Skeletal muscle satellite cell (primary cell): ENCODE measurements at regions not wholly inside any gene's neighbourhood (a gene's known extent, or its start where the extent isn't known, plus 50 kb on each side); places are given as distances from the start of the nearest gene placed in this dataset.

Source experiments
- H3K27me3 ChIP-seq: 2 replicates; pipeline ENCODE4 v1.7.0; 2013; ENCODE audit warnings: low read length; ENCODE audit not compliant: control insufficient read depth, insufficient read depth
- H3K36me3 ChIP-seq: 2 replicates; pipeline ENCODE4 v1.7.0; 2013; ENCODE audit warnings: mild to moderate bottlenecking, control low read depth, low read length; ENCODE audit not compliant: insufficient read depth
- H3K4me1 ChIP-seq: 2 replicates; pipeline ENCODE4 v1.7.0; 2013; ENCODE audit warnings: low read length; ENCODE audit not compliant: control insufficient read depth, insufficient read depth
- H3K4me2 ChIP-seq: 2 replicates; pipeline ENCODE4 v1.7.0; 2013; ENCODE audit warnings: mild to moderate bottlenecking, low read length
- H3K4me3 ChIP-seq: 2 replicates; pipeline ENCODE4 v1.7.0; 2013; ENCODE audit warnings: low read length
- H3K9ac ChIP-seq: 2 replicates; pipeline ENCODE4 v1.7.0; 2013; ENCODE audit warnings: mild to moderate bottlenecking, low read depth, low read length, moderate library complexity
- H3K9me3 ChIP-seq: replicated peaks from 2 replicates; pipeline ENCODE4 v1.7.0; 2013; ENCODE audit warnings: mild to moderate bottlenecking, control low read depth, low read length

DNA sequence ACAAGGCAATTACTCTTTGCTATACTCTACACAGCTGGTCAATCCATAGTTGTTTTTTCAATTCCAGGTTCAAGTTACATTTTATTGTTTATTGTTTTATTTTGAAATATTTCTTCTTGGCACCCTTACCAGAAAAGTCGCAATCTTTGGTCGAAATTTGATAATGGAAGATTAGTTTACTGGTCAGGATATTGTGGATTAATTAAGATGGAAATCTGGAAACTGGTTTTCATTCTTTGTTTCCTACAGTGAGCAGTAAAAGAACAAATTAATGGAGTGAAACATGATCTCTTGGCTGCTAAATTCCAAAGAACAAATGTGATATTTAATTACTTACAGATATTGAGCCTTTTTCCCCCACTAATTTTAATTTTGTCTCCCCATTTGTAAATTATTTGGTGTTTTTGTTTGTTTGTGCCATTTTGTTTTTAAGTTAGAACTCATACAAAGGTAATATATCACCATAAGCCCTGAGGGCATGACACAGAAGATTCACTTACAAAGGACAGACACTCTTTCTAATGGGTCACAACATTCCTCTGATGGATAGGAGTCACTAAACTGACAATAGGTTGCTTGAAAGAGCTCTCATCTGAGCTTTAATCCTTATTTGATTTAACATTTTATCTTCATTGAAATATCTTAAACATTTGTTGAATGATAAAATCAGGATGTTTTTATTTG, 700.2 kb downstream of the KCNJ2 start:
- Histone ChIP-seq H3K9me3 (no peaks in the 10 kb centered on the region), H3K4me1 (no peaks in the 10 kb centered on the region), H3K4me3 (no peak overlapping the region), H3K4me2 (no peak overlapping the region), H3K27me3 (no peaks in the 10 kb centered on the region), H3K9ac (no peak overlapping the region), H3K36me3 (no peaks in the 10 kb centered on the region)

GRCh38 chr17:70871180-70871818, 702.0 kb downstream of the KCNJ2 start:
- Histone ChIP-seq H3K4me2 (no peak overlapping the region), H3K4me1 (no peaks in the 10 kb centered on the region), H3K9me3 (no peaks in the 10 kb centered on the region), H3K27me3 (no peaks in the 10 kb centered on the region), H3K9ac (no peak overlapping the region), H3K4me3 (no peak overlapping the region), H3K36me3 (no peaks in the 10 kb centered on the region)

- no peak overlapping the region for H3K4me2 ChIP-seq
Measured at GRCh38 chr17:70872103-70872502, 702.8 kb downstream of the KCNJ2 start.

DNA sequence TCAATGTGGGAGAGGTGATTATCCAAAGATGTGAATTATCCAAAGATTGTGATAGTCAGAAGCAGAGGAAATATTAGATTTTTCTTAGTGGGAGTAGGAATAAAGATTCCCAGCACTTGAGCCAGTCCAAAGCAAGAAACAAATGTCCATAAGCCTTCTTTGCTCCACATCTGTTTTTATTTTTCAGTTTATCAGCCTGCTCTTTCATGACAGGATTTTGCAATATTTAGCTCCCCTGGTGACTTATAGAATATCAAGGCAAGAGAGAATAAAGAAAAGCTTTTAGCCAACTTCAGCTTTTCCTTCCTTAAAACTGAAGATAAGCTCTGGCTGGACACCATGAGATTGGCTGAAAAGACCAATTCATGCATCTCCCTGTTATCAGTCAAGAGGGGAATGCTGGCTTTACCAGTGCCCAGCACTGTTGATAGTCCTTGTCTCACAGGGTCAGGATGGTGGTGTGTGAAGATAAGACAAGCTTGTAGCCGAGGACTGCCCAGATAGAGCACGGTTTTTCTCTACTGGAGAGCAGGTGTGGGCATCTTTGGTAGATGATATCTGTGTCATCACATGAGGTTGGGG, 706.5 kb downstream of the KCNJ2 start:
- no peaks in the 10 kb centered on the region for H3K4me1 ChIP-seq
- H3K36me3 ChIP-seq, result no peaks in the 10 kb centered on the region
- H3K9me3 ChIP-seq, result no peaks in the 10 kb centered on the region
- H3K9ac ChIP-seq, result no peak overlapping the region
- no peak overlapping the region for H3K4me3 ChIP-seq
- no peaks in the 10 kb centered on the region for H3K27me3 ChIP-seq
- no peak overlapping the region for H3K4me2 ChIP-seq

More at GRCh38 chr17:70872103-70872502, 702.8 kb downstream of the KCNJ2 start:
- Histone ChIP-seq H3K4me1 (no peaks in the 10 kb centered on the region), H3K9me3 (no peaks in the 10 kb centered on the region), H3K27me3 (no peaks in the 10 kb centered on the region), H3K36me3 (no peaks in the 10 kb centered on the region), H3K9ac (no peak overlapping the region), H3K4me3 (no peak overlapping the region)

DNA sequence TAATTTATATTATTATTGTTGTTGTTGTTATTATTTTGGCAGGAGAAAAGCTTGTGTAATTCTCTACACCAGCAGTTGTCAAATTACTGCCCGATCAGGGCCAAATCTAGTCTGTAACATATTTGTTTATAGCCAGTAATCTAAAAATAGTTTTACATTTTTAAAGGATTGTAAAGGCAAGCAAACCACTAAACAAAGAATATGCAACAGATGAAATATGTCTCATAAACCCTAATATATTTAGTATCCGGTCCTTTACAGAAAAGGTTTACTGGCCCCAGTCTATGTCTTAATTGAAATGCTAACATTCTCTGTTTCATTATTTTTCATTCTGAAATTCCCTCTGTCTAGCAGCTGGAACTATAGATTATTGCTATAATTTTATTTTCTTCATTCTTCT, 709.5 kb downstream of the KCNJ2 start:
- H3K36me3 ChIP-seq, result no peaks in the 10 kb centered on the region
- H3K27me3 ChIP-seq, result no peaks in the 10 kb centered on the region
- H3K4me3 ChIP-seq, result no peak overlapping the region
- no peak overlapping the region for H3K9ac ChIP-seq
- no peaks in the 10 kb centered on the region for H3K4me1 ChIP-seq
- no peak overlapping the region for H3K4me2 ChIP-seq
- no peaks in the 10 kb centered on the region for H3K9me3 ChIP-seq

DNA sequence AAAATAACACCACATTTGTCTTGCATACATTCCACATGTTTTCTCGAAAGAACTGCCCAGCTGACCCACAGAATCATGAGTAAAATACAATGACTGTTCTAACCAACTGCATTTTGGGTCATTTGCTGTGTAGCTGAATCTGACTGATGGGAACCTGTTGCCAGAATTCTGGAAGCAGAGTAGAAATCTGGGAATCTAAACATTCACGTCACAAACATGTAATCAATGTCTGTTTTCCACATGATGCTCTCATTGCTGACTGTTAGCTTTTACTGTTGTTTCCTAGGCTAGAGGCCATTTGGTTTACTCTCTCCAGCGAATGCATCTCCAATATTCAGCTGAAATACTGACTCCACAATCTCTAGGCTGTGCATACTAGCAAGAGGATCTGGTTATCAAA, 710.1 kb downstream of the KCNJ2 start:
- Histone ChIP-seq H3K4me2 (no peak overlapping the region), H3K4me1 (no peaks in the 10 kb centered on the region), H3K9ac (no peak overlapping the region), H3K36me3 (no peaks in the 10 kb centered on the region), H3K4me3 (no peak overlapping the region), H3K27me3 (no peaks in the 10 kb centered on the region), H3K9me3 (no peaks in the 10 kb centered on the region)

- no peaks in the 10 kb centered on the region for H3K4me1 ChIP-seq
- H3K9me3 ChIP-seq, result no peaks in the 10 kb centered on the region
- H3K9ac ChIP-seq, result no peak overlapping the region
- no peak overlapping the region for H3K4me2 ChIP-seq
- no peaks in the 10 kb centered on the region for H3K27me3 ChIP-seq
- no peak overlapping the region for H3K4me3 ChIP-seq
- H3K36me3 ChIP-seq, result no peaks in the 10 kb centered on the region
Measured at GRCh38 chr17:70881093-70881492, 711.8 kb downstream of the KCNJ2 start.

DNA sequence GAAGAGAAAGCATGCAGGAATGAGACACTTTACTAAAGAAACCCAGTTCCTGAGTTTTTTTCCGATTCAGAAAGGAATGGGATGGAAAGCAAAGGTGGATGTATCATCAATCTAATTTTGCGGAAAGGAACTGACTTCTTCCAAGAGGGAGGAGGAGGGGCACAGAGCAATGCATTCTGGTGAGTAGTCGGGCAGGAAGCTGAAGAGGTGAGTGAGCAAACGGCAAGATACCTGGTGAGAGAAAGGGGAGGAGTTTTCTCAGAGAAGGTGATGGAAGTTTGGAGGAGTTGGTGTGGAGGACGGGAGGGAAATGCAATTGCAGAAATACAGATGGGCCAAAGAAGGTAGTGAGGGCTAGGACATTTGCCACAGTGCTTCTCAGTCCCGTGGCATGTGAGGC, 713.2 kb downstream of the KCNJ2 start:
- H3K4me3 ChIP-seq, result no peak overlapping the region
- no peaks in the 10 kb centered on the region for H3K4me1 ChIP-seq
- H3K36me3 ChIP-seq, result no peaks in the 10 kb centered on the region
- H3K9ac ChIP-seq, result no peak overlapping the region
- no peak overlapping the region for H3K4me2 ChIP-seq
- no peaks in the 10 kb centered on the region for H3K27me3 ChIP-seq
- H3K9me3 ChIP-seq, result no peaks in the 10 kb centered on the region

GRCh38 chr17:70886648-70887047, 717.3 kb downstream of the KCNJ2 start:
- no peaks in the 10 kb centered on the region for H3K9me3 ChIP-seq
- no peaks in the 10 kb centered on the region for H3K27me3 ChIP-seq
- H3K9ac ChIP-seq, result no peak overlapping the region
- H3K4me3 ChIP-seq, result no peak overlapping the region
- H3K4me2 ChIP-seq, result no peak overlapping the region
- H3K4me1 ChIP-seq, result no peaks in the 10 kb centered on the region
- no peaks in the 10 kb centered on the region for H3K36me3 ChIP-seq

DNA sequence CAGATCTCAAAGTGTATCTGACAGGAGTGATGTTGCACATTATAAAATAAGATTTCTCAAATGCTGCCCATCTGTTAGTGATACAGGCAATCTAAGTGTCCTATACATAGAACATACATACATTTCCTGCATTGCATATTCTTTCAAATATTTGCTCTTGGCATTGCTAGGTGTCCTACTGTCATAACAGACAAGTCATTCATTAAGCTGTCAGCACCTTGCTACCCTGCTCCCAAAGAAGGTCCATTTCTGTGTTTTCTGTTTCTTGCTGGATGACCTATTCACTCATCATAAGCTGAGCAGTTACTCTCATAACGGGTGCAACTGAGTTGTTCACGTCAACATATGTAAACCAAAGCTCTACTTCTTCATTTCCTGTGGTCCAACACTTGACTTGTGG, 719.0 kb downstream of the KCNJ2 start:
- Histone ChIP-seq H3K4me1 (no peaks in the 10 kb centered on the region), H3K36me3 (no peaks in the 10 kb centered on the region), H3K27me3 (no peaks in the 10 kb centered on the region)

DNA sequence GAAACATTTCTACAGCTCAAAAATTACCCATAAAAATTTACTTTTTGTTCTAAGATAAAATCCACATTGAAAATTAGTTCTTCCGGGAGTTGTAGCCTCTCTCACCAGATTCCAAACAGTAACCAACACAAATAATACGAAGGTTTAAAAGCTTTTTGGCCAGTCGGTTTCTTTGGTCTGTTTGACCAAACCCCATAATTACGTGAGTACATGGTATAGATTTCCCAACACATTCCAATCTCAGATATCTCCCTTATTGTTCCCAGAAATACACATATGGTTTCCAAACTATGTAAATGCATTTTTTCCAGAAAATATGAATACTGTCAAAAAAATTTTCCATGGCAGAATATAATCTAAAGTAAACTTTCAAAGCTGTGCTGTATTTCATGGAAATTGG, 722.0 kb downstream of the KCNJ2 start:
- H3K9ac ChIP-seq, result no peak overlapping the region

More for the DNA sequence above, 719.0 kb downstream of the KCNJ2 start:
- Histone ChIP-seq H3K9ac (no peak overlapping the region), H3K4me2 (no peak overlapping the region), H3K4me3 (no peak overlapping the region), H3K9me3 (no peaks in the 10 kb centered on the region)

DNA sequence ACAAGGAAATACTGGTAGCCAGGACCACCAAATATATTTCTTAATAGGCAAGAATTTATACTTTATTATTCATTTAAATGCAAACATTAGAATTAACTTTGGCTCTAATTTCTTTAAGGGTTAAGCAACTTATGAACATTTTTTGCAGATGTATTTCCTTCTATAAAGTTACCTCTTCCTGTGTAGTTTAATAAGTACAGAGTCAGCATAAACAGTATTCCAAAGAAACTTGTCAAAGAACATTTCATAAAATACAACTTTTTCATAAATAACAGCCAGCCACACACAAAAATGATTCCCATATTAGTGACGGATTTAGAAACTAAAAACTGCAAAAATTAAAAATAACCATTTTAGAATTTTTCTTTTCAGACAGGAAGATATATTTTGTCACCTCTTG, 723.2 kb downstream of the KCNJ2 start:
- Histone ChIP-seq H3K36me3 (no peaks in the 10 kb centered on the region), H3K4me2 (no peak overlapping the region), H3K4me1 (no peaks in the 10 kb centered on the region), H3K4me3 (no peak overlapping the region), H3K27me3 (no peaks in the 10 kb centered on the region), H3K9ac (no peak overlapping the region), H3K9me3 (no peaks in the 10 kb centered on the region)

More for the DNA sequence above, 722.0 kb downstream of the KCNJ2 start:
- no peak overlapping the region for H3K4me2 ChIP-seq
- H3K27me3 ChIP-seq, result no peaks in the 10 kb centered on the region
- no peaks in the 10 kb centered on the region for H3K4me1 ChIP-seq
- H3K36me3 ChIP-seq, result no peaks in the 10 kb centered on the region
- no peak overlapping the region for H3K4me3 ChIP-seq
- H3K9me3 ChIP-seq, result no peaks in the 10 kb centered on the region
